CD14-positive monocyte (primary cell): ENCODE measurements at regions not wholly inside any gene's neighbourhood (a gene's known extent, or its start where the extent isn't known, plus 50 kb on each side); places are given as distances from the start of the nearest gene placed in this dataset.

ENCODE experiments used
- DNase-seq, 3 donors: peaks; one replicate each; pipeline ENCODE4 v3.0.0-alpha.2; 2011 to 2022
- H2AFZ ChIP-seq: 2 replicates; pipeline ENCODE4 v1.6.0; 2012; ENCODE audit warnings: mild to moderate bottlenecking, low read depth, low read length, inconsistent platforms; ENCODE audit not compliant: insufficient read depth, poor library complexity, severe bottlenecking
- H3K27ac ChIP-seq, 2 donors: 1 replicate in 1 of 2; 2 replicates in 1 of 2; pipeline ENCODE4 v1.5.1; 2012 to 2013; ENCODE audit warnings: low read length in 2 of 2, control low read depth in 1 of 2, inconsistent platforms in 1 of 2, low read depth in 1 of 2, mild to moderate bottlenecking in 1 of 2
- H3K27me3 ChIP-seq, 2 donors: one replicate each; pipeline versions ENCODE4 v1.6.0 to v1.6.1; 2011 to 2013; ENCODE audit warnings: low read length in 2 of 2; ENCODE audit not compliant: control insufficient read depth in 2 of 2, insufficient read depth in 2 of 2
- H3K36me3 ChIP-seq, 2 donors: replicated peaks in 1 of 2; 1 replicate in 1 of 2; 2 replicates in 1 of 2; pipeline versions ENCODE4 v1.5.1 to v1.6.1; 2012 to 2013; ENCODE audit warnings: low read length in 2 of 2, control low read depth in 1 of 2, inconsistent platforms in 1 of 2, mild to moderate bottlenecking in 1 of 2; ENCODE audit not compliant: insufficient read depth in 2 of 2, control insufficient read depth in 1 of 2
- H3K4me1 ChIP-seq, 2 donors: 1 replicate in 1 of 2; 2 replicates in 1 of 2; pipeline versions ENCODE4 v1.5.1 to v1.6.1; 2012 to 2013; ENCODE audit warnings: low read length in 2 of 2, control low read depth in 1 of 2, inconsistent platforms in 1 of 2, mild to moderate bottlenecking in 1 of 2, moderate library complexity in 1 of 2; ENCODE audit not compliant: insufficient read depth in 2 of 2, control insufficient read depth in 1 of 2
- H3K4me2 ChIP-seq: replicated peaks from 2 replicates; pipeline ENCODE3; 2012; ENCODE audit warnings: low read length, moderate library complexity, mild to moderate bottlenecking; ENCODE audit not compliant: poor library complexity, severe bottlenecking; ENCODE audit errors: extremely low read depth
- H3K4me3 ChIP-seq, 3 experiments: fragments of 200-600 bp in 1 of 3; sonication (generic) in 1 of 3; replicated peaks in 1 of 3; 1 replicate in 2 of 3; 2 replicates in 1 of 3; pipeline ENCODE4 v1.5.1; 2011 to 2013; ENCODE audit warnings: low read length in 3 of 3, mild to moderate bottlenecking in 3 of 3, control low read depth in 2 of 3, low read depth in 2 of 3, inconsistent platforms in 1 of 3, moderate library complexity in 1 of 3
- H3K79me2 ChIP-seq: 2 replicates; pipeline ENCODE4 v1.6.0; 2012; ENCODE audit warnings: mild to moderate bottlenecking, control low read depth, inconsistent platforms, low read length, moderate library complexity; ENCODE audit not compliant: insufficient read depth
- H3K9ac ChIP-seq: 2 replicates; pipeline ENCODE4 v1.6.0; 2017; ENCODE audit warnings: low read length, mild to moderate bottlenecking; ENCODE audit not compliant: insufficient read depth, poor library complexity, severe bottlenecking
- H3K9me3 ChIP-seq, 2 donors: replicated peaks in 1 of 2; 1 replicate in 1 of 2; 2 replicates in 1 of 2; pipeline versions ENCODE4 v1.5.1 to v1.6.1; 2012 to 2013; ENCODE audit warnings: low read length in 2 of 2, control low read depth in 1 of 2; ENCODE audit not compliant: control insufficient read depth in 1 of 2, insufficient read depth in 1 of 2
- H4K20me1 ChIP-seq: 2 replicates; pipeline ENCODE4 v1.6.0; 2012; ENCODE audit warnings: mild to moderate bottlenecking, low read length, control low read depth, moderate library complexity; ENCODE audit not compliant: insufficient read depth
- H3K27ac Mint-ChIP-seq, 7 donors: one replicate each; pipeline ENCODE4 v1.8.0; 2020; ENCODE audit warnings: mild to moderate bottlenecking in 7 of 7, mixed read lengths in 7 of 7, moderate library complexity in 6 of 7, inconsistent platforms in 2 of 7
- H3K27me3 Mint-ChIP-seq, 3 donors: one replicate each; pipeline ENCODE4 v1.8.0; 2021 to 2022; ENCODE audit warnings: low read depth in 3 of 3, mild to moderate bottlenecking in 3 of 3, mixed read lengths in 3 of 3, moderate library complexity in 3 of 3, inconsistent platforms in 1 of 3
- H3K36me3 Mint-ChIP-seq, 2 donors: one replicate each; pipeline ENCODE4 v1.8.0; 2020; ENCODE audit warnings: mixed read lengths in 2 of 2, inconsistent platforms in 1 of 2, mild to moderate bottlenecking in 1 of 2
- H3K4me1 Mint-ChIP-seq: one replicate; pipeline ENCODE4 v1.8.0; 2020; ENCODE audit warnings: mild to moderate bottlenecking, mixed read lengths
- H3K4me3 Mint-ChIP-seq, 2 donors: one replicate each; pipeline ENCODE4 v1.8.0; 2020; ENCODE audit warnings: mild to moderate bottlenecking in 2 of 2, mixed read lengths in 2 of 2, moderate library complexity in 1 of 2
- H3K9me3 Mint-ChIP-seq, 7 donors: one replicate each; pipeline ENCODE4 v1.8.0; 2020 to 2022; ENCODE audit warnings: mixed read lengths in 7 of 7, mild to moderate bottlenecking in 6 of 7, moderate library complexity in 6 of 7, inconsistent platforms in 2 of 7
- WGBS: methylation state at CpG from one replicate; pipeline ENCODE4 v1.1.5; 2013; ENCODE audit warnings: missing lambda C conversion rate; ENCODE audit not compliant: insufficient coverage; 5-methylcytosine and 5-hydroxymethylcytosine counted together
- intact Hi-C, 2 donors: fragments of 100-400 bp; cut with micrococcal nuclease; formaldehyde crosslinking; loops; one replicate each; pipeline versions ENCODE4 v1.15.0 to v1.15.1; 2023
- TF ChIP-seq, protein P1 (sequence below): fragments of 200-600 bp; IDR thresholded peaks from one replicate; pipeline ENCODE4 v1.8.0; 2022; ENCODE audit warnings: antibody characterized with exemption, mild to moderate bottlenecking

DNA sequence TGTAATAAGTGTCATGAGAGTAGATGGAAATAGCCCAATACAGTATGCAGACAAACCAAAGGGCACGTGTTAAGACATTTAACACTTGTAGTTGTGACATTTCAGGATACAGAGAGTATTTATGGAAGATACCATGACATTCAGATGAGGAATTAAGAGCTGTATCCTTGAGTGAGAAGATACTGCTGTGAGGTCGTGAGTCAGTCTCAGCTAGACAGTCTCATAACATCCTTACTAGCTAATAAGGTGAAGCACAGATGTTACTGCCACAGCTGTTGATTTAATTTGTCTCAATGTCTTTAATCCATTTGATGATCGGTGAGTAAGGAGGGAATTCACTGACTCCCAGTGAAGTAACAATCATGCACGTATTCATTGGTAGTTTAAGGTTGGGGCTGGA, 288.0 kb upstream of the AKR1E2 start:
- no peak overlapping the region for H2AFZ ChIP-seq
- TF ChIP-seq, protein P1, sequence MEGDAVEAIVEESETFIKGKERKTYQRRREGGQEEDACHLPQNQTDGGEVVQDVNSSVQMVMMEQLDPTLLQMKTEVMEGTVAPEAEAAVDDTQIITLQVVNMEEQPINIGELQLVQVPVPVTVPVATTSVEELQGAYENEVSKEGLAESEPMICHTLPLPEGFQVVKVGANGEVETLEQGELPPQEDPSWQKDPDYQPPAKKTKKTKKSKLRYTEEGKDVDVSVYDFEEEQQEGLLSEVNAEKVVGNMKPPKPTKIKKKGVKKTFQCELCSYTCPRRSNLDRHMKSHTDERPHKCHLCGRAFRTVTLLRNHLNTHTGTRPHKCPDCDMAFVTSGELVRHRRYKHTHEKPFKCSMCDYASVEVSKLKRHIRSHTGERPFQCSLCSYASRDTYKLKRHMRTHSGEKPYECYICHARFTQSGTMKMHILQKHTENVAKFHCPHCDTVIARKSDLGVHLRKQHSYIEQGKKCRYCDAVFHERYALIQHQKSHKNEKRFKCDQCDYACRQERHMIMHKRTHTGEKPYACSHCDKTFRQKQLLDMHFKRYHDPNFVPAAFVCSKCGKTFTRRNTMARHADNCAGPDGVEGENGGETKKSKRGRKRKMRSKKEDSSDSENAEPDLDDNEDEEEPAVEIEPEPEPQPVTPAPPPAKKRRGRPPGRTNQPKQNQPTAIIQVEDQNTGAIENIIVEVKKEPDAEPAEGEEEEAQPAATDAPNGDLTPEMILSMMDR: no peak
- peaks cover 20 to 23% of the 10 kb centered on the region in 2 donors for H3K9me3 ChIP-seq
- 100% methylated on average over 1 of the region's 4 CpGs for WGBS
- Mint-ChIP-seq H3K4me1 (peaks cover 4% of the 10 kb centered on the region), H3K9me3 (peaks cover 18 to 40% (median 22%) of the 10 kb centered on the region in 7 donors), H3K27me3 (peaks cover 0 to 1% (median 0%) of the 10 kb centered on the region in 3 donors), H3K36me3 (no peaks in the 10 kb centered on the region), H3K27ac (no peak overlapping the region), H3K4me3 (no peak overlapping the region)
- H3K9ac ChIP-seq: no peak overlapping the region
- no peaks in the 10 kb centered on the region for H4K20me1 ChIP-seq
- no peaks in the 10 kb centered on the region for H3K79me2 ChIP-seq
- H3K4me2 ChIP-seq: no peak overlapping the region
- H3K4me3 ChIP-seq: no peak overlapping the region
- no peak for DNase-seq
- no peaks in the 10 kb centered on the region for H3K36me3 ChIP-seq
- H3K27me3 ChIP-seq: no peaks in the 10 kb centered on the region
- peaks cover 5 to 6% of the 10 kb centered on the region in 2 donors for H3K4me1 ChIP-seq
- H3K27ac ChIP-seq: no peak overlapping the region
- intact Hi-C loops: no loop called here

DNA sequence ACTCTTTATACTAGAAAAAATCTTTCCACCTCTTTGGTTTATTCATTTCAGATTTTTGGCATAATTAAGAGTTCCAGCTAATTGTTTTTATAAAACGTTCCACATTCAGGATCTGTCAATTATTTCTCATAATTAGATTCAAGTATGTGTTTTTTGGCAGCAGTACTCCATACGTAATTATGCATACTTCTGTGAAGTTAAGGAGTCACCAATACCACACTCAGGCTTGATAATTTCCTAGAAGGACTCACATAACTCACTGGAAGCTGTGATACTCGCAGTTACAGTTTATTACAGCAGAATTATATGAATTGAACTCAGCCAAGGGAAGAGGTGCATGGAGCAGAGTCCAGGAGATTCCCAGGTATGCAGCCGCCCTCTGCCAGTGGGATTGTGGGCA, 290.5 kb upstream of the AKR1E2 start:
- Mint-ChIP-seq H3K27me3 (peaks cover 0 to 4% (median 0%) of the 10 kb centered on the region in 3 donors), H3K27ac (no peak overlapping the region), H3K9me3 (peaks cover 15 to 37% (median 21%) of the 10 kb centered on the region in 7 donors), H3K4me3 (no peak overlapping the region), H3K4me1 (no peaks in the 10 kb centered on the region), H3K36me3 (no peaks in the 10 kb centered on the region)
- Histone ChIP-seq H3K27ac (no peak overlapping the region), H2AFZ (no peak overlapping the region), H3K4me1 (no peaks in the 10 kb centered on the region), H3K9ac (no peak overlapping the region), H3K36me3 (no peaks in the 10 kb centered on the region), H3K4me2 (no peak overlapping the region), H3K4me3 (no peak overlapping the region), H3K9me3 (peaks cover 19 to 20% of the 10 kb centered on the region in 2 donors), H4K20me1 (no peaks in the 10 kb centered on the region), H3K27me3 (no peaks in the 10 kb centered on the region), H3K79me2 (no peaks in the 10 kb centered on the region)
- intact Hi-C loops: no loop called here
- TF ChIP-seq, protein P1: no peak
- WGBS: 100% methylated on average over 1 of the region's 4 CpGs
- no peak for DNase-seq
